Smooth muscle cell (in vitro differentiated cells): ENCODE measurements at regions not wholly inside any gene's neighbourhood (a gene's known extent, or its start where the extent isn't known, plus 50 kb on each side); places are given as distances from the start of the nearest gene placed in this dataset.

Source experiments
- DNase-seq: peaks from one replicate; lab custom pipeline; 2025; ENCODE audit not compliant: unreplicated experiment; lab: John Stamatoyannopoulos, UW
- H2AFZ ChIP-seq: fragments of 200-600 bp; sonication (generic); 2 replicates; pipeline ENCODE4 v1.6.0; 2016; ENCODE audit warnings: antibody characterized with exemption, low read depth, mild to moderate bottlenecking
- H3F3A ChIP-seq: fragments of 200-600 bp; sonication (generic); 2 replicates; pipeline ENCODE4 v1.6.0; 2017; ENCODE audit warnings: antibody characterized with exemption, low read depth
- H3K27ac ChIP-seq: fragments of 200-600 bp; sonication (generic); 2 replicates; pipeline ENCODE4 v1.5.1; 2016; ENCODE audit warnings: low read depth, mild to moderate bottlenecking
- H3K27me3 ChIP-seq: fragments of 200-600 bp; sonication (generic); 2 replicates; pipeline ENCODE4 v1.6.1; 2016; ENCODE audit warnings: low read depth, mild to moderate bottlenecking
- H3K36me3 ChIP-seq: fragments of 200-600 bp; sonication (generic); 2 replicates; pipeline ENCODE4 v1.5.1; 2016; ENCODE audit warnings: low read depth
- H3K4me1 ChIP-seq: fragments of 200-600 bp; sonication (generic); 2 replicates; pipeline ENCODE4 v1.5.1; 2016; ENCODE audit warnings: low read depth
- H3K4me2 ChIP-seq: fragments of 200-600 bp; sonication (generic); 2 replicates; pipeline ENCODE4 v1.6.0; 2016; ENCODE audit warnings: mild to moderate bottlenecking
- H3K4me3 ChIP-seq: fragments of 200-600 bp; sonication (generic); 2 replicates; pipeline ENCODE4 v1.5.1; 2016; ENCODE audit warnings: mild to moderate bottlenecking
- H3K79me2 ChIP-seq: fragments of 200-600 bp; sonication (generic); 2 replicates; pipeline ENCODE4 v1.6.0; 2016; ENCODE audit warnings: low read depth, mild to moderate bottlenecking
- H3K9ac ChIP-seq: fragments of 200-600 bp; sonication (generic); 2 replicates; pipeline ENCODE4 v1.6.0; 2016; ENCODE audit warnings: low read depth
- H3K9me3 ChIP-seq: fragments of 200-600 bp; sonication (generic); replicated peaks from 2 replicates; pipeline ENCODE4 v1.5.1; 2016; ENCODE audit warnings: low read depth
- H4K20me1 ChIP-seq: fragments of 200-600 bp; sonication (generic); 2 replicates; pipeline ENCODE4 v1.6.0; 2016; ENCODE audit warnings: low read depth
- WGBS: methylation state at CpG from one replicate; pipeline ENCODE4 v1.1.7; 2016; ENCODE audit warnings: low lambda C conversion rate; 5-methylcytosine and 5-hydroxymethylcytosine counted together
- TF ChIP-seq, protein P1 (sequence below): fragments of 200-600 bp; sonication (generic); IDR thresholded peaks from 2 replicates; pipeline ENCODE4 v1.5.1; 2017; ENCODE audit warnings: borderline replicate concordance, mild to moderate bottlenecking, antibody characterized with exemption; ENCODE audit not compliant: insufficient read depth, poor library complexity, severe bottlenecking

DNA sequence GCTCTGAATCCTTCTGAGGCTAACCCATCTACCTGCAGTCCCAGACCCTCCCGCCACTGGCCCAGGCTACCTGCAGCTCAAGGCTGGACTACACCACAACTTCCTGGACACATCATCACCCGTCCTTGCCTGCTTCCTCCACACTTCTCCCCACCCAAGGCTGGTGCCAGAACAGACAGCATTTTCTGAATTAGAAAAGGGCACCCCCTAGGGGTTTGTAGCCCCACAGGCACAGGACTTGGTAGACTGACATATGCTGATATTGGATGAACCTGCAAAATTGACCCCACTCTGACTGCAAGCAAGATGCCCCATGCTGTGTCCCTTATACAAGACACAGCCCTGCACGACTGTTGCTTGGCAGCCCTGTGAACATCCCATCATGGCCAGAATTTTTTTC is 271.5 kb upstream of the C16orf82 start:
- no peaks in the 10 kb centered on the region for H3K79me2 ChIP-seq

DNA sequence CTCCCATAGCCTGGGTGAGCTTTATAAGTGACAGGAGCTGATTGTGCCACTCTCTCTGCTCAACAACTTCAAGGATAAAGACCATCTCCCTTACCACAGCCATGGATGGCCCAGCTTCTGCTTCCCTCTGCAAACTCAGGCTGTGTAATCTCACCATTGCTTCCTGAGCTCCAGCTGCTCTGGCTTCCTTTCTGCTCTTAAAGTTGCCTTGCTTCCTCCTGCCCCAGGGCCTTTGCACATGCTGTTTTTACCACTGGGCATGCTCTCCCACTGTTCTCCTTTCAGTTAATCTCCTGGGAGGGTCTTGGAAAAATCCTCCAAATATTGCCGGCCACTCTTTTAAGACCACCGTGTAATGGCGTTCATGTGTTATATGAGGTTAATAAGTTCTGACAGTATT is 265.1 kb upstream of the C16orf82 start:
- DNase-seq = no peak
- H3K27me3 ChIP-seq = no peaks in the 10 kb centered on the region
- TF ChIP-seq, protein P1, sequence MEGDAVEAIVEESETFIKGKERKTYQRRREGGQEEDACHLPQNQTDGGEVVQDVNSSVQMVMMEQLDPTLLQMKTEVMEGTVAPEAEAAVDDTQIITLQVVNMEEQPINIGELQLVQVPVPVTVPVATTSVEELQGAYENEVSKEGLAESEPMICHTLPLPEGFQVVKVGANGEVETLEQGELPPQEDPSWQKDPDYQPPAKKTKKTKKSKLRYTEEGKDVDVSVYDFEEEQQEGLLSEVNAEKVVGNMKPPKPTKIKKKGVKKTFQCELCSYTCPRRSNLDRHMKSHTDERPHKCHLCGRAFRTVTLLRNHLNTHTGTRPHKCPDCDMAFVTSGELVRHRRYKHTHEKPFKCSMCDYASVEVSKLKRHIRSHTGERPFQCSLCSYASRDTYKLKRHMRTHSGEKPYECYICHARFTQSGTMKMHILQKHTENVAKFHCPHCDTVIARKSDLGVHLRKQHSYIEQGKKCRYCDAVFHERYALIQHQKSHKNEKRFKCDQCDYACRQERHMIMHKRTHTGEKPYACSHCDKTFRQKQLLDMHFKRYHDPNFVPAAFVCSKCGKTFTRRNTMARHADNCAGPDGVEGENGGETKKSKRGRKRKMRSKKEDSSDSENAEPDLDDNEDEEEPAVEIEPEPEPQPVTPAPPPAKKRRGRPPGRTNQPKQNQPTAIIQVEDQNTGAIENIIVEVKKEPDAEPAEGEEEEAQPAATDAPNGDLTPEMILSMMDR = no peak

More for the DNA sequence above, 271.5 kb upstream of the C16orf82 start:
- H3K27me3 ChIP-seq = no peaks in the 10 kb centered on the region
- no peak for DNase-seq
- no peak overlapping the region for H3K27ac ChIP-seq
- H3K4me2 ChIP-seq = no peak overlapping the region
- H3K4me1 ChIP-seq = no peaks in the 10 kb centered on the region
- no peaks in the 10 kb centered on the region for H3K9me3 ChIP-seq
- H2AFZ ChIP-seq = no peak overlapping the region
- no peaks in the 10 kb centered on the region for H4K20me1 ChIP-seq
- WGBS = 53% methylated on average over 3 of the region's 3 CpGs
- H3K36me3 ChIP-seq = no peaks in the 10 kb centered on the region
- TF ChIP-seq, protein P1 = peak; percentile 10
- H3K9ac ChIP-seq = no peak overlapping the region
- H3F3A ChIP-seq = no peaks in the 10 kb centered on the region
- no peak overlapping the region for H3K4me3 ChIP-seq

DNA sequence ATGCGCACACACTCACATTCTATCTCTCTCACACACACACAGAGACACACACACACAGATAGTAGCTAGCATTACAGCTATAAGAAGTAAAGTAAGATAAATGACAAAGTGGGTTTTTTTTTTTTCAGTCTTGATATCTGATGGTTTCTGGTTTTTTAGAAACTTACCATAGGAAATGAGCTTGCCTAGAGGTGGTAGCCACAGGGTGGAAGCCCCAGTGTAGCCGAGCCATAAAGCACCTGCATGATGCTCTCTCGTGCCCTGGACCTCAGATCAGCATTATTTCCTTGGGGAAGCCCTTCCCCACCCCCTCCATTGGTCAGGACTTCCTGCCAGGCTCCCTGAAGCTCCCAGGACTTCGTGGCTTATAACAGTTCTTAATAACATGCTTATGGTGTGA is 264.3 kb upstream of the C16orf82 start:
- Histone ChIP-seq H3K27me3 (no peaks in the 10 kb centered on the region), H3K4me2 (no peak overlapping the region), H3K9me3 (no peaks in the 10 kb centered on the region), H3K36me3 (no peaks in the 10 kb centered on the region), H3K4me3 (no peak overlapping the region), H3K79me2 (no peaks in the 10 kb centered on the region), H4K20me1 (no peaks in the 10 kb centered on the region), H3K27ac (no peak overlapping the region), H3K4me1 (no peaks in the 10 kb centered on the region), H3F3A (no peaks in the 10 kb centered on the region), H2AFZ (no peak overlapping the region), H3K9ac (no peak overlapping the region)
- no peak for DNase-seq
- WGBS = 57% methylated on average over 4 of the region's 4 CpGs
- TF ChIP-seq, protein P1 = no peak

More for the DNA sequence above, 265.1 kb upstream of the C16orf82 start:
- no peak overlapping the region for H2AFZ ChIP-seq
- 97% methylated on average over 3 of the region's 3 CpGs for WGBS
- no peak overlapping the region for H3K27ac ChIP-seq
- H3K79me2 ChIP-seq = no peaks in the 10 kb centered on the region
- H3K36me3 ChIP-seq = no peaks in the 10 kb centered on the region
- no peak overlapping the region for H3K9ac ChIP-seq
- H3F3A ChIP-seq = no peaks in the 10 kb centered on the region
- no peak overlapping the region for H3K4me2 ChIP-seq
- no peak overlapping the region for H3K4me3 ChIP-seq
- H4K20me1 ChIP-seq = no peaks in the 10 kb centered on the region
- no peaks in the 10 kb centered on the region for H3K9me3 ChIP-seq
- no peaks in the 10 kb centered on the region for H3K4me1 ChIP-seq

DNA sequence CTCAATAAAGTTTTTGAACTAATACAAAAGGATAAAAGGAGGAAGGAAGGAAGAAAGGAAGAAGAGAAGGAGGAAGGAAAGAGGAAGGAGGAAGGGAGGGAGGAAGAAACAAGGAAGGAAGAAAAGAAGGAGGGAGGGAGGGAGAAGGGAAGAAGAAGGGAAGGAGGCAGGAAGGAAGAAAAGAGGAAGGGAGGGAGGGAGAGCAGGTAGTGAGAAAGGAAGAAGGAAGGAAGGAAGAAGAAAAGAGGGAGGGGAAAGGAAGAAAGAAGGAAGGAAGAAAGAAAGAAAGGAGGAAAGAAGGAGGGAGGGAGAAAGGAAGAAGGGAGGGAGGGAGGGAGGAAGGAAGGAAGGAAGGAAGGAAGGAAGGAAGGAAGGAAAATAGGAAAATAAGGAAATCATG is 263.8 kb upstream of the C16orf82 start:
- Histone ChIP-seq H3K4me2 (no peak overlapping the region), H3F3A (no peaks in the 10 kb centered on the region), H2AFZ (no peak overlapping the region), H3K36me3 (no peaks in the 10 kb centered on the region), H3K27ac (no peak overlapping the region), H3K27me3 (no peaks in the 10 kb centered on the region), H3K79me2 (no peaks in the 10 kb centered on the region), H3K4me1 (no peaks in the 10 kb centered on the region), H3K4me3 (no peak overlapping the region), H3K9ac (no peak overlapping the region), H3K9me3 (no peaks in the 10 kb centered on the region), H4K20me1 (no peaks in the 10 kb centered on the region)
- TF ChIP-seq, protein P1 = no peak
- DNase-seq = no peak
